ENCODE measurements at regions not wholly inside any gene's neighbourhood (a gene's known extent, or its start where the extent isn't known, plus 50 kb on each side); places are given as distances from the start of the nearest gene placed in this dataset.

DNA sequence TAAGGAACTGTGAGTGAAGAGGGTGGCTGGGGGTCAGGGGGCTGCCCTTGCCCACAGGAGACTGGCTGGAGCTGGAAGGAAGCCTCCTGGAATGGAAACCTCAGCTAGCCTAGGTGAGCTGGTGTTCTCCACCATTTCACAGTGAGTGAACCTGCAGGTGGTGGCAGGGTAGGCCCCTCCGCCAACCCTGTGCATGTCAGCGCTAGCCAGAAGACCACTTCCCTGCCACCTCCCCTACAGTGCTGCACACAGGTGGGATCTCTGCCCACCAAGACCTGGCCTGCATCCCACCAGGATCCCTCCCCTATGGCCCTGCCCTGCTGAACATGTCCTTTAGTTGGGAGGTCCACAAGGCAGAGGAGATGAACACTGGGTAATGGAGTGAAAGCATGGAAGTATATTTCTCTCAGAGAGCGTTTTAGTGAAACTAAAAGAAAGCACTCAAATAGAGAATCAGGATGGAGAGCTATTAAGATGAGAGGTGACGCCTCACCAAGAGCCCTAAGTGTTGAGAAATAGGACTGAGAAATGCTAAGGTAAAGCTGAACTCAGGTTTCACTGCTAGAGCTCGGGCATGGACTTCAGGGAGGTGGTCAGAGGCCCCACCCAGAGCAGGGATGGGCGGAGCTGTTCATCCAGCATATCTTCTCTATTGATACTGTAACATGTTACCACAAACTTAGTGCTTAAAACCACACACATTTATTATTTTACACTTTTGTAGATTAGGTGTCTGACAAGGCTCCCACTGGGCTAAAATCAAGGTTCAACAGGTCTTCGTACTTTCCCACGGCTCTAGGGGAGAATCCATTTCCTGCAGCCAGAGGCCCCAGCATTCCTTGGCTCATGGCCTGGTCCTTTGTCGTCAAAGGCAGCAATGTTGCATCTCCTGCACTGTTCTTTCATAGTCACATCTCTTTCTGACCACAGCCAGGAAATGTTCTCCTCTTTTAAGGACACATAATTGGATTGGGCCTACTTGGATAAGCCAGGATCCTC, 83.2 kb downstream of the DIRAS2 start:
- Histone ChIP-seq H3K9me3 (ENCODE audit: control insufficient read depth, insufficient read depth, low read length) (no peaks in the 10 kb centered on the region), H3K4me3 (ENCODE audit: low read length) (no peak overlapping the region), H3K27me3 (ENCODE audit: control insufficient read depth, insufficient read depth, low read length) (no peaks in the 10 kb centered on the region), H3K4me1 (ENCODE audit: control insufficient read depth, insufficient read depth, low read length) (no peaks in the 10 kb centered on the region), H3K36me3 (ENCODE audit: control insufficient read depth, insufficient read depth, low read length) (no peaks in the 10 kb centered on the region), H3K27ac (ENCODE audit: low read length) (no peak overlapping the region)
- no peak for DNase-seq (ENCODE audit: low read depth, low spot score)
- no CpG with 5 or more reads among the region's 9 CpGs for WGBS (ENCODE audit: insufficient coverage, insufficient read length)
